H1 (cell line): ENCODE measurements at regions not wholly inside any gene's neighbourhood (a gene's known extent, or its start where the extent isn't known, plus 50 kb on each side); places are given as distances from the start of the nearest gene placed in this dataset.

Source experiments
- FOSL1 ChIP-seq: IDR thresholded peaks from 2 replicates; pipeline ENCODE4 v1.6.1; 2011; ENCODE audit warnings: mild to moderate bottlenecking, low read depth, low read length, moderate library complexity; ENCODE audit not compliant: insufficient read depth
- POLR2AphosphoS5 ChIP-seq: IDR thresholded peaks from 2 replicates; pipeline ENCODE4 v1.6.1; 2011; ENCODE audit warnings: low read depth, low read length
- POU5F1 ChIP-seq: IDR thresholded peaks from 2 replicates; pipeline ENCODE4 v1.6.1; 2011; ENCODE audit warnings: low read depth, mild to moderate bottlenecking, low read length, moderate library complexity
- TAF7 ChIP-seq: optimal IDR thresholded peaks from 2 replicates; pipeline ENCODE3; 2011; ENCODE audit warnings: low read depth, mild to moderate bottlenecking, inconsistent platforms, low read length, moderate library complexity, borderline replicate concordance
- YY1 ChIP-seq: IDR thresholded peaks from 2 replicates; pipeline ENCODE4 v1.6.1; 2011; ENCODE audit warnings: low read depth, mild to moderate bottlenecking, low read length

DNA sequence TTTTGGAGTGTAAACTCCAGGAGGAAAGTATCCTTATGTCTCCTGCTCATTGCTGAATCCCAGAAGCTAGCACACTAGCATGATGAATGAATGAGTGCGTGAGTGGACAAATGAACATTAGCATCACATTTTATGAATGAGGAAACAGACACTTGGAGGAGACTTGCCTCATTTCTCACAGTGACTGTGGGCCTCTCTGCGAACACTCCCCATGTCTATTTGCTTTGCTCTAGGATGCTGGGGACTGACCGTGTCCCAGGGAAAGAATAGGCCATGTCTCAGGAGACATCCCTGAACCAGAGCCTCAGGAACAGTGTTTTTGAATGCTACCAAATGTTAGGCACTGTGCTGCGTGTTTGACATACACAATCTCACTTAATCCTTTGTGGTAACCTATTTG, 140.9 kb downstream of the OMA1 start (continued):
- TF ChIP-seq TAF7: no peak
- TF ChIP-seq POU5F1: no peak
- TF ChIP-seq YY1: no peak
- TF ChIP-seq FOSL1: no peak
- TF ChIP-seq POLR2AphosphoS5: no peak
- TF ChIP-seq, all 59 proteins: peak for 0
